CD14-positive monocyte (primary cell): ENCODE measurements at regions not wholly inside any gene's neighbourhood (a gene's known extent, or its start where the extent isn't known, plus 50 kb on each side); places are given as distances from the start of the nearest gene placed in this dataset.

Source experiments
- DNase-seq, 3 donors: peaks; one replicate each; pipeline ENCODE4 v3.0.0-alpha.2; 2011 to 2022
- H2AFZ ChIP-seq: 2 replicates; pipeline ENCODE4 v1.6.0; 2012; ENCODE audit warnings: mild to moderate bottlenecking, low read depth, low read length, inconsistent platforms; ENCODE audit not compliant: insufficient read depth, poor library complexity, severe bottlenecking
- H3K27ac ChIP-seq, 2 donors: 1 replicate in 1 of 2; 2 replicates in 1 of 2; pipeline ENCODE4 v1.5.1; 2012 to 2013; ENCODE audit warnings: low read length in 2 of 2, control low read depth in 1 of 2, inconsistent platforms in 1 of 2, low read depth in 1 of 2, mild to moderate bottlenecking in 1 of 2
- H3K27me3 ChIP-seq, 2 donors: one replicate each; pipeline versions ENCODE4 v1.6.0 to v1.6.1; 2011 to 2013; ENCODE audit warnings: low read length in 2 of 2; ENCODE audit not compliant: control insufficient read depth in 2 of 2, insufficient read depth in 2 of 2
- H3K36me3 ChIP-seq, 2 donors: replicated peaks in 1 of 2; 1 replicate in 1 of 2; 2 replicates in 1 of 2; pipeline versions ENCODE4 v1.5.1 to v1.6.1; 2012 to 2013; ENCODE audit warnings: low read length in 2 of 2, control low read depth in 1 of 2, inconsistent platforms in 1 of 2, mild to moderate bottlenecking in 1 of 2; ENCODE audit not compliant: insufficient read depth in 2 of 2, control insufficient read depth in 1 of 2
- H3K4me1 ChIP-seq, 2 donors: 1 replicate in 1 of 2; 2 replicates in 1 of 2; pipeline versions ENCODE4 v1.5.1 to v1.6.1; 2012 to 2013; ENCODE audit warnings: low read length in 2 of 2, control low read depth in 1 of 2, inconsistent platforms in 1 of 2, mild to moderate bottlenecking in 1 of 2, moderate library complexity in 1 of 2; ENCODE audit not compliant: insufficient read depth in 2 of 2, control insufficient read depth in 1 of 2
- H3K4me2 ChIP-seq: replicated peaks from 2 replicates; pipeline ENCODE3; 2012; ENCODE audit warnings: low read length, moderate library complexity, mild to moderate bottlenecking; ENCODE audit not compliant: poor library complexity, severe bottlenecking; ENCODE audit errors: extremely low read depth
- H3K4me3 ChIP-seq, 3 experiments: fragments of 200-600 bp in 1 of 3; sonication (generic) in 1 of 3; replicated peaks in 1 of 3; 1 replicate in 2 of 3; 2 replicates in 1 of 3; pipeline ENCODE4 v1.5.1; 2011 to 2013; ENCODE audit warnings: low read length in 3 of 3, mild to moderate bottlenecking in 3 of 3, control low read depth in 2 of 3, low read depth in 2 of 3, inconsistent platforms in 1 of 3, moderate library complexity in 1 of 3
- H3K79me2 ChIP-seq: 2 replicates; pipeline ENCODE4 v1.6.0; 2012; ENCODE audit warnings: mild to moderate bottlenecking, control low read depth, inconsistent platforms, low read length, moderate library complexity; ENCODE audit not compliant: insufficient read depth
- H3K9ac ChIP-seq: 2 replicates; pipeline ENCODE4 v1.6.0; 2017; ENCODE audit warnings: low read length, mild to moderate bottlenecking; ENCODE audit not compliant: insufficient read depth, poor library complexity, severe bottlenecking
- H3K9me3 ChIP-seq, 2 donors: replicated peaks in 1 of 2; 1 replicate in 1 of 2; 2 replicates in 1 of 2; pipeline versions ENCODE4 v1.5.1 to v1.6.1; 2012 to 2013; ENCODE audit warnings: low read length in 2 of 2, control low read depth in 1 of 2; ENCODE audit not compliant: control insufficient read depth in 1 of 2, insufficient read depth in 1 of 2
- H4K20me1 ChIP-seq: 2 replicates; pipeline ENCODE4 v1.6.0; 2012; ENCODE audit warnings: mild to moderate bottlenecking, low read length, control low read depth, moderate library complexity; ENCODE audit not compliant: insufficient read depth
- H3K27ac Mint-ChIP-seq, 7 donors: one replicate each; pipeline ENCODE4 v1.8.0; 2020; ENCODE audit warnings: mild to moderate bottlenecking in 7 of 7, mixed read lengths in 7 of 7, moderate library complexity in 6 of 7, inconsistent platforms in 2 of 7
- H3K27me3 Mint-ChIP-seq, 3 donors: one replicate each; pipeline ENCODE4 v1.8.0; 2021 to 2022; ENCODE audit warnings: low read depth in 3 of 3, mild to moderate bottlenecking in 3 of 3, mixed read lengths in 3 of 3, moderate library complexity in 3 of 3, inconsistent platforms in 1 of 3
- H3K36me3 Mint-ChIP-seq, 2 donors: one replicate each; pipeline ENCODE4 v1.8.0; 2020; ENCODE audit warnings: mixed read lengths in 2 of 2, inconsistent platforms in 1 of 2, mild to moderate bottlenecking in 1 of 2
- H3K4me1 Mint-ChIP-seq: one replicate; pipeline ENCODE4 v1.8.0; 2020; ENCODE audit warnings: mild to moderate bottlenecking, mixed read lengths
- H3K4me3 Mint-ChIP-seq, 2 donors: one replicate each; pipeline ENCODE4 v1.8.0; 2020; ENCODE audit warnings: mild to moderate bottlenecking in 2 of 2, mixed read lengths in 2 of 2, moderate library complexity in 1 of 2
- H3K9me3 Mint-ChIP-seq, 7 donors: one replicate each; pipeline ENCODE4 v1.8.0; 2020 to 2022; ENCODE audit warnings: mixed read lengths in 7 of 7, mild to moderate bottlenecking in 6 of 7, moderate library complexity in 6 of 7, inconsistent platforms in 2 of 7
- CTCF ChIP-seq: fragments of 200-600 bp; IDR thresholded peaks from one replicate; pipeline ENCODE4 v1.8.0; 2022; ENCODE audit warnings: antibody characterized with exemption, mild to moderate bottlenecking
- WGBS: methylation state at CpG from one replicate; pipeline ENCODE4 v1.1.5; 2013; ENCODE audit warnings: missing lambda C conversion rate; ENCODE audit not compliant: insufficient coverage; 5-methylcytosine and 5-hydroxymethylcytosine counted together
- intact Hi-C, 2 donors: fragments of 100-400 bp; cut with micrococcal nuclease; formaldehyde crosslinking; loops; one replicate each; pipeline versions ENCODE4 v1.15.0 to v1.15.1; 2023

- intact Hi-C loops = no loop called here
- no peak for DNase-seq
- Mint-ChIP-seq H3K4me3 (no peak overlapping the region), H3K9me3 (peaks cover 0 to 5% (median 2%) of the 10 kb centered on the region in 7 donors), H3K27me3 (no peaks in the 10 kb centered on the region), H3K36me3 (no peaks in the 10 kb centered on the region), H3K4me1 (no peaks in the 10 kb centered on the region), H3K27ac (no peak overlapping the region)
- H3K4me3 ChIP-seq = no peak overlapping the region
- no peak overlapping the region for H3K4me2 ChIP-seq
- H3K4me1 ChIP-seq = no peaks in the 10 kb centered on the region
- no peak overlapping the region for H2AFZ ChIP-seq
- no CpG with 5 or more reads among the region's 2 CpGs for WGBS
- H3K79me2 ChIP-seq = no peaks in the 10 kb centered on the region
- H3K36me3 ChIP-seq = no peaks in the 10 kb centered on the region
- H3K27me3 ChIP-seq = no peaks in the 10 kb centered on the region
- H4K20me1 ChIP-seq = no peaks in the 10 kb centered on the region
- no peak overlapping the region for H3K9ac ChIP-seq
- no peak for TF ChIP-seq CTCF
- no peak overlapping the region for H3K27ac ChIP-seq
- no peaks in the 10 kb centered on the region for H3K9me3 ChIP-seq
These were observed 953.4 kb downstream of the ZPLD1 start for GRCh38 chr3:103388214-103388613.

- no peak overlapping the region for H2AFZ ChIP-seq
- H3K9me3 Mint-ChIP-seq = peaks cover 0 to 5% (median 2%) of the 10 kb centered on the region in 7 donors
These were observed 954.5 kb downstream of the ZPLD1 start for GRCh38 chr3:103389356-103389755.

More at GRCh38 chr3:103389356-103389755, 954.5 kb downstream of the ZPLD1 start:
- no peak overlapping the region for H3K4me3 Mint-ChIP-seq
- H3K27me3 Mint-ChIP-seq = no peaks in the 10 kb centered on the region
- H3K9me3 ChIP-seq = no peaks in the 10 kb centered on the region
- no peaks in the 10 kb centered on the region for H3K27me3 ChIP-seq
- H4K20me1 ChIP-seq = no peaks in the 10 kb centered on the region
- no peaks in the 10 kb centered on the region for H3K36me3 Mint-ChIP-seq
- no peak overlapping the region for H3K27ac ChIP-seq
- H3K4me2 ChIP-seq = no peak overlapping the region
- no peak for TF ChIP-seq CTCF
- H3K4me1 ChIP-seq = no peaks in the 10 kb centered on the region
- H3K9ac ChIP-seq = no peak overlapping the region
- WGBS = no CpG with 5 or more reads among the region's 1 CpG
- no peak overlapping the region for H3K4me3 ChIP-seq
- H3K4me1 Mint-ChIP-seq = no peaks in the 10 kb centered on the region
- H3K79me2 ChIP-seq = no peaks in the 10 kb centered on the region
- H3K27ac Mint-ChIP-seq = no peak overlapping the region
- DNase-seq = no peak
- intact Hi-C loops = no loop called here
- no peaks in the 10 kb centered on the region for H3K36me3 ChIP-seq
